Smooth muscle cell (in vitro differentiated cells): ENCODE measurements at regions not wholly inside any gene's neighbourhood (a gene's known extent, or its start where the extent isn't known, plus 50 kb on each side); places are given as distances from the start of the nearest gene placed in this dataset.
A peak's percentile ranks its signal among the peaks of the same experiment; 100 is the strongest.

Source experiments
- DNase-seq: peaks from one replicate; lab custom pipeline; 2025; ENCODE audit not compliant: unreplicated experiment; lab: John Stamatoyannopoulos, UW
- H2AFZ ChIP-seq: fragments of 200-600 bp; sonication (generic); 2 replicates; pipeline ENCODE4 v1.6.0; 2016; ENCODE audit warnings: antibody characterized with exemption, low read depth, mild to moderate bottlenecking
- H3F3A ChIP-seq: fragments of 200-600 bp; sonication (generic); 2 replicates; pipeline ENCODE4 v1.6.0; 2017; ENCODE audit warnings: antibody characterized with exemption, low read depth
- H3K27ac ChIP-seq: fragments of 200-600 bp; sonication (generic); 2 replicates; pipeline ENCODE4 v1.5.1; 2016; ENCODE audit warnings: low read depth, mild to moderate bottlenecking
- H3K27me3 ChIP-seq: fragments of 200-600 bp; sonication (generic); 2 replicates; pipeline ENCODE4 v1.6.1; 2016; ENCODE audit warnings: low read depth, mild to moderate bottlenecking
- H3K36me3 ChIP-seq: fragments of 200-600 bp; sonication (generic); 2 replicates; pipeline ENCODE4 v1.5.1; 2016; ENCODE audit warnings: low read depth
- H3K4me1 ChIP-seq: fragments of 200-600 bp; sonication (generic); 2 replicates; pipeline ENCODE4 v1.5.1; 2016; ENCODE audit warnings: low read depth
- H3K4me2 ChIP-seq: fragments of 200-600 bp; sonication (generic); 2 replicates; pipeline ENCODE4 v1.6.0; 2016; ENCODE audit warnings: mild to moderate bottlenecking
- H3K4me3 ChIP-seq: fragments of 200-600 bp; sonication (generic); 2 replicates; pipeline ENCODE4 v1.5.1; 2016; ENCODE audit warnings: mild to moderate bottlenecking
- H3K79me2 ChIP-seq: fragments of 200-600 bp; sonication (generic); 2 replicates; pipeline ENCODE4 v1.6.0; 2016; ENCODE audit warnings: low read depth, mild to moderate bottlenecking
- H3K9ac ChIP-seq: fragments of 200-600 bp; sonication (generic); 2 replicates; pipeline ENCODE4 v1.6.0; 2016; ENCODE audit warnings: low read depth
- H3K9me3 ChIP-seq: fragments of 200-600 bp; sonication (generic); replicated peaks from 2 replicates; pipeline ENCODE4 v1.5.1; 2016; ENCODE audit warnings: low read depth
- H4K20me1 ChIP-seq: fragments of 200-600 bp; sonication (generic); 2 replicates; pipeline ENCODE4 v1.6.0; 2016; ENCODE audit warnings: low read depth
- WGBS: methylation state at CpG from one replicate; pipeline ENCODE4 v1.1.7; 2016; ENCODE audit warnings: low lambda C conversion rate; 5-methylcytosine and 5-hydroxymethylcytosine counted together
- TF ChIP-seq, protein P1 (sequence below): fragments of 200-600 bp; sonication (generic); IDR thresholded peaks from 2 replicates; pipeline ENCODE4 v1.5.1; 2017; ENCODE audit warnings: borderline replicate concordance, mild to moderate bottlenecking, antibody characterized with exemption; ENCODE audit not compliant: insufficient read depth, poor library complexity, severe bottlenecking

DNA sequence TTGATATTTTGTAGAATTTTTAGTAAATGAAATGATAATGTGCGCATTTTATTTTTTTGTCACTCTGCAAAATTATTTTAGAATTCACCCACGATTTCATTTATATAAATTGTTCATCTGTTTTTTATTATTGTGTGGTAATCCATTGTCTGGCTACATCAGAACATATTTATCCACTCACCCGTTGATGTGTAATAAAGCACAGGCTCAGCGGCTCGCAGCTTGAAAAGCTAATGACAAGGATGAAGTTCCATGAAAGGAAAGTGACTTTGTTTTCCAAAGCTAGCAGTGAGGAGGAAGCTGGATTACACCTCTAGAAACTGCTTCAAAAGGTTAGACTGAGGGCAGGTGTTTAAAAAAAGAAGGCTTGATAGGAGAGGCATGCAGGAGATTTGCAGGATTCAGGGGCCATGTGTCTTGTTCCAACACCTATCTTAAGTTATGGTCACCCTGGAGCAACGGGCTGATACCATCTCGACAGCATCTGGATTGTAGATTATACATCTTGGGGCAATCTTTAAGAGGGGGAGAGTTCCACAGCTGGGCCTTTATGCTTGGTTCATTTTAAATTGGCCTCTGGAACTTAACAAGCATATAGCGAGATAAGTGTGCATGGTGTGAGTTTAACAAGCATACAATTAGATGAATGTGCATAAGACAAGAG lies 194.1 kb downstream of the TMTC3 start:
- Histone ChIP-seq H2AFZ (no peak overlapping the region), H3K36me3 (no peaks in the 10 kb centered on the region), H3K4me1 (peaks cover 19% of the 10 kb centered on the region), H3K9ac (no peak overlapping the region), H3K4me2 (no peak overlapping the region), H3K79me2 (no peaks in the 10 kb centered on the region), H4K20me1 (no peaks in the 10 kb centered on the region), H3K27ac (no peak overlapping the region), H3K9me3 (no peaks in the 10 kb centered on the region), H3F3A (no peaks in the 10 kb centered on the region), H3K4me3 (no peak overlapping the region), H3K27me3 (no peaks in the 10 kb centered on the region)
- TF ChIP-seq, protein P1, sequence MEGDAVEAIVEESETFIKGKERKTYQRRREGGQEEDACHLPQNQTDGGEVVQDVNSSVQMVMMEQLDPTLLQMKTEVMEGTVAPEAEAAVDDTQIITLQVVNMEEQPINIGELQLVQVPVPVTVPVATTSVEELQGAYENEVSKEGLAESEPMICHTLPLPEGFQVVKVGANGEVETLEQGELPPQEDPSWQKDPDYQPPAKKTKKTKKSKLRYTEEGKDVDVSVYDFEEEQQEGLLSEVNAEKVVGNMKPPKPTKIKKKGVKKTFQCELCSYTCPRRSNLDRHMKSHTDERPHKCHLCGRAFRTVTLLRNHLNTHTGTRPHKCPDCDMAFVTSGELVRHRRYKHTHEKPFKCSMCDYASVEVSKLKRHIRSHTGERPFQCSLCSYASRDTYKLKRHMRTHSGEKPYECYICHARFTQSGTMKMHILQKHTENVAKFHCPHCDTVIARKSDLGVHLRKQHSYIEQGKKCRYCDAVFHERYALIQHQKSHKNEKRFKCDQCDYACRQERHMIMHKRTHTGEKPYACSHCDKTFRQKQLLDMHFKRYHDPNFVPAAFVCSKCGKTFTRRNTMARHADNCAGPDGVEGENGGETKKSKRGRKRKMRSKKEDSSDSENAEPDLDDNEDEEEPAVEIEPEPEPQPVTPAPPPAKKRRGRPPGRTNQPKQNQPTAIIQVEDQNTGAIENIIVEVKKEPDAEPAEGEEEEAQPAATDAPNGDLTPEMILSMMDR = no peak
- no peak for DNase-seq
- WGBS = 76% methylated on average over 8 of the region's 8 CpGs

DNA sequence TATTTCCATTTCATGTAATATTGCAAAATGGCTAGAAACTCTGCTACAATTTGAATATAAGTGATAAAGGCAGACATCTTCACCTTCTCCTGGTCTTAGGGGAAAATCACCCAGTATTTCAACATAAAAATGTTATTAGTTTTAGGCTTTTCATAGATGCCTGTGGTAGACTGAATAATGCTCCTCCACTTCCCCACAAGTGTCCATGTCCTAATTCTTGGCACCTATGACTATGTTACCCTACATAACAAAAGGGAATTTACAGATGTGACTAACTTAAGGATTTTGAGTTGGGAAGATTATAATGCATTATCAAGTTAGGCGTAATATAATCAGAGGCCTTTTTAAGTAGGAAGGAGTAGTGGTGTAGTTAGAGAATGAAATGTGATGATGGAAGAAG lies 196.4 kb downstream of the TMTC3 start:
- Histone ChIP-seq H3K4me2 (no peak overlapping the region), H3K9ac (no peak overlapping the region), H3K9me3 (no peaks in the 10 kb centered on the region), H3K4me1 (peaks cover 19% of the 10 kb centered on the region), H2AFZ (no peak overlapping the region), H3K27me3 (no peaks in the 10 kb centered on the region), H4K20me1 (no peaks in the 10 kb centered on the region), H3K4me3 (no peak overlapping the region), H3K36me3 (no peaks in the 10 kb centered on the region), H3F3A (no peaks in the 10 kb centered on the region), H3K79me2 (no peaks in the 10 kb centered on the region), H3K27ac (peak overlapping the region; percentile 82)
- TF ChIP-seq, protein P1 = no peak
- DNase-seq = no peak
- 51% methylated on average over 1 of the region's 1 CpG for WGBS

GRCh38 chr12:88339254-88339949 lies 197.3 kb downstream of the TMTC3 start:
- Histone ChIP-seq H2AFZ (no peak overlapping the region), H3K36me3 (no peaks in the 10 kb centered on the region), H3K4me2 (peak overlapping the region; percentile 24), H3K79me2 (no peaks in the 10 kb centered on the region), H3K27ac (peak overlapping the region; percentile 82), H3F3A (no peaks in the 10 kb centered on the region), H4K20me1 (no peaks in the 10 kb centered on the region), H3K9ac (peak overlapping the region; percentile 23), H3K27me3 (no peaks in the 10 kb centered on the region), H3K4me3 (no peak overlapping the region), H3K4me1 (peaks cover 11% of the 10 kb centered on the region), H3K9me3 (no peaks in the 10 kb centered on the region)
- 50% methylated on average over 1 of the region's 1 CpG for WGBS
- TF ChIP-seq, protein P1 = no peak
- no peak for DNase-seq
